ENCODE measurements at regions not wholly inside any gene's neighbourhood (a gene's known extent, or its start where the extent isn't known, plus 50 kb on each side); places are given as distances from the start of the nearest gene placed in this dataset.

DNA sequence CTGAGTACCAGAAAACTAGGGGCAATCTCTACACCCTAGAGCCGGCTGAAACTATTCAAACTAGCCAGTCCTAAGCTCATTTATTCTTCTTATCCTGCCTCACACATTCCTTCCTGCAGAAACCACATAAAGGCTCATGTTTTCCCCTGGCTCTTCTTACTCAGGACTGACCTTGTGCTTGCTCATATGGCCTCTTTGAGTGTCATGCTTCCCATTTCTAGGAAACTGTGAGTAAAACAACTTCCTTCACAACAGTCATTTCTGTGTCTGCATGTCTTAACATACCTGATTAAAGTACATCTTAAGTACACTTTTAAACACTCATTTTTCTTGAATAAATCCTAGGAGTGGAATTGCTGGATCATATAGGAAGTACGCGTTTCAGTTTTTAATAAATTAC lies 52.3 kb upstream of the KIAA1217 start:
- TF ChIP-seq, protein P1, sequence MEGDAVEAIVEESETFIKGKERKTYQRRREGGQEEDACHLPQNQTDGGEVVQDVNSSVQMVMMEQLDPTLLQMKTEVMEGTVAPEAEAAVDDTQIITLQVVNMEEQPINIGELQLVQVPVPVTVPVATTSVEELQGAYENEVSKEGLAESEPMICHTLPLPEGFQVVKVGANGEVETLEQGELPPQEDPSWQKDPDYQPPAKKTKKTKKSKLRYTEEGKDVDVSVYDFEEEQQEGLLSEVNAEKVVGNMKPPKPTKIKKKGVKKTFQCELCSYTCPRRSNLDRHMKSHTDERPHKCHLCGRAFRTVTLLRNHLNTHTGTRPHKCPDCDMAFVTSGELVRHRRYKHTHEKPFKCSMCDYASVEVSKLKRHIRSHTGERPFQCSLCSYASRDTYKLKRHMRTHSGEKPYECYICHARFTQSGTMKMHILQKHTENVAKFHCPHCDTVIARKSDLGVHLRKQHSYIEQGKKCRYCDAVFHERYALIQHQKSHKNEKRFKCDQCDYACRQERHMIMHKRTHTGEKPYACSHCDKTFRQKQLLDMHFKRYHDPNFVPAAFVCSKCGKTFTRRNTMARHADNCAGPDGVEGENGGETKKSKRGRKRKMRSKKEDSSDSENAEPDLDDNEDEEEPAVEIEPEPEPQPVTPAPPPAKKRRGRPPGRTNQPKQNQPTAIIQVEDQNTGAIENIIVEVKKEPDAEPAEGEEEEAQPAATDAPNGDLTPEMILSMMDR (IDR thresholded peaks at IDR 0.05): no peak
- TF ChIP-seq POLR2A (IDR thresholded peaks at IDR 0.05) (no peak), POLR2AphosphoS5 (IDR thresholded peaks at IDR 0.05) (no peak), EP300 (IDR thresholded peaks at IDR 0.05) (no peak)

Data from sigmoid colon (tissue), 4 donors.